ENCODE measurements at regions not wholly inside any gene's neighbourhood (a gene's known extent, or its start where the extent isn't known, plus 50 kb on each side); places are given as distances from the start of the nearest gene placed in this dataset.
A peak's percentile ranks its signal among the peaks of the same experiment; 100 is the strongest.

DNA sequence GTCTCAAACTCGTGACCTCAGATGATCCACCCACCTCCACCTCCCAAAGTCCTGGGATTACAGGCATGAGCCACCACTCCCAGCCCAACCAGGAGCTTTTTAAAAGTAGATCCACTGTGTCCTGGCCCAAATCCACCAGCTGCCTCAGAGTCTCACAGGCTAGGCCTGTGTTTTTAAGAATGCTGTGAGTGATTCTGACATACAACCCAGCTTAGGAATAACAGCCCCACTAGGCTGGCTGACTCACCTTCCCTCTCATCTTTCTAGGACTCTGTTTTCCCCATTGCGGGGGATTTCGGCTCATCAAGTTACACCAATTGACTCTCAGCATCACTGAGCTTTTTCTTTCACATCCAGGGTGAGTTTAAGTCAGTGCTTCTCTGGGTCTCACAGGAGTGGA, 207.6 kb downstream of the SKIDA1 start:
- Histone ChIP-seq H3K4me3 (ENCODE audit: low read depth, low read length) (no peak overlapping the region), H3K36me3 (ENCODE audit: control insufficient read depth, insufficient read depth, low read length) (no peaks in the 10 kb centered on the region), H3K27me3 (ENCODE audit: control insufficient read depth, insufficient read depth, low read length) (no peaks in the 10 kb centered on the region)
- DNase-seq (ENCODE audit: low read depth) = peak; percentile 45
- TF ChIP-seq, protein P1, sequence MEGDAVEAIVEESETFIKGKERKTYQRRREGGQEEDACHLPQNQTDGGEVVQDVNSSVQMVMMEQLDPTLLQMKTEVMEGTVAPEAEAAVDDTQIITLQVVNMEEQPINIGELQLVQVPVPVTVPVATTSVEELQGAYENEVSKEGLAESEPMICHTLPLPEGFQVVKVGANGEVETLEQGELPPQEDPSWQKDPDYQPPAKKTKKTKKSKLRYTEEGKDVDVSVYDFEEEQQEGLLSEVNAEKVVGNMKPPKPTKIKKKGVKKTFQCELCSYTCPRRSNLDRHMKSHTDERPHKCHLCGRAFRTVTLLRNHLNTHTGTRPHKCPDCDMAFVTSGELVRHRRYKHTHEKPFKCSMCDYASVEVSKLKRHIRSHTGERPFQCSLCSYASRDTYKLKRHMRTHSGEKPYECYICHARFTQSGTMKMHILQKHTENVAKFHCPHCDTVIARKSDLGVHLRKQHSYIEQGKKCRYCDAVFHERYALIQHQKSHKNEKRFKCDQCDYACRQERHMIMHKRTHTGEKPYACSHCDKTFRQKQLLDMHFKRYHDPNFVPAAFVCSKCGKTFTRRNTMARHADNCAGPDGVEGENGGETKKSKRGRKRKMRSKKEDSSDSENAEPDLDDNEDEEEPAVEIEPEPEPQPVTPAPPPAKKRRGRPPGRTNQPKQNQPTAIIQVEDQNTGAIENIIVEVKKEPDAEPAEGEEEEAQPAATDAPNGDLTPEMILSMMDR (IDR thresholded peaks at IDR 0.05; ENCODE audit: insufficient read depth, low read length, severe bottlenecking) = no peak
- no peak for FAIRE-seq

DNA sequence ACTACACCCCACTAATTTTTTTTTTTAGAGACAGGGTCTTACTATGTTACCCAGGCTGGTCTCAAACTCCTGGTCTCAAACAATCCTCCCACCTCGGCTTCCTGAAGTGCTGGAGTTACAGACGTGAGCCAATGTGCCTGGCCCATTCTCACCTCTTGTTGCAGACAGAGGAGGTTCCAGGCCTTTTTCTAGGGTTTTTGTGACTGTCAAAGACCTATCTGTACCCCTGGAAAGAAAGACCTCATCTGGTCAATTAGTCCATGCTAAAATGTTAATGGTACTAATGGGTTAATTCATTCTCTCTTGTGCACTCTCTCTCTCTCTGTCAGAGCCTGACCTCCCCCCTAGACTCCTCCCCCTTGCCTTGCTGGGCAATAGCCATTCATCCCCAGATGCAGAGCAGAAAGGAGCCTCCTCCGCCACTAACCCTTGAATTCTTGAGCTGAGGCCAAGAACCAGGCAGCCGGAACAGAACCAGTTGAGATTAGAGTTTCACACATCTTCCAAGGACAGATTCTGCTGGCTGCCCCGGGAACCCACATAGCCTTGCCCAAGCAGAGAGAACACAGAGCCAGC, 209.7 kb downstream of the SKIDA1 start:
- Histone ChIP-seq H3K4me3 (ENCODE audit: low read depth, low read length) (no peak overlapping the region), H3K27me3 (ENCODE audit: control insufficient read depth, insufficient read depth, low read length) (no peaks in the 10 kb centered on the region), H3K36me3 (ENCODE audit: control insufficient read depth, insufficient read depth, low read length) (no peaks in the 10 kb centered on the region)
- FAIRE-seq (no peak), DNase-seq (ENCODE audit: low read depth) (peak; percentile 38)
- TF ChIP-seq, protein P1 (IDR thresholded peaks at IDR 0.05; ENCODE audit: insufficient read depth, low read length, severe bottlenecking) = no peak

DNA sequence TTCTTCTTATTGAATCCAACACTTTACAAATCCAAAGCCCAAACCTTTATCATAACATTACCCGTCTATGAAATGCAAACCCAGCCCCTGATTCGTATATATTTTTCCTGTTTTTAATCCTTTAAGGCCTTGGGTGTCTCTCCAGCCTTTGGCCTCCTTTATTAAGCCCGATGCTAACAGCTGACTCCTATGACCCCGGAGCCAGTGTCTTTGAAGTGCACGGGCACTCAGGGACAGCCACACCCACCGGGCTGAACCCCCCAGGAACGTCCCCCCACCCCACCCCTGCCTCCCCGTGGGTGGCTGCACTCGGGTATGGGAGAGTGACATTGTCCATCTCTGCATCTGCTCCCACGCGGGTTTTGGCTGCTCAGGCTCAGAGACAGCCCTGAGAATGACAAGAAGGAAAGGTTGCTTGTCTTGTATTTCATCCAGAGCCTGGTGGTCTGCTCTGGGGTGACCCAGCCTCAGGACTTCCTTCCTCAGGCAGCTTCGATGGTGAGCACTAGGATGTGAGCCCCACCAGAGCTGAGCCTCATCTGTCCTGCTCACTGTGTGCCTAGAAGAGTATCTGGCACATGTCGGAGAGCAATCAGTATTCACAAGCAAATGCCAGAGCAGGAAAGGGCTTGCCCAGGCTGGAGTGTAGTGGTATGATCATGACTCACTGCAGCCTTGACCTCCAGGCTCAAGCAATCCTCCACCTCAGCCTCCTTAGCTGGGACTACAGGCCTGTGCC, 210.4 kb downstream of the SKIDA1 start:
- TF ChIP-seq, protein P1 (IDR thresholded peaks at IDR 0.05; ENCODE audit: insufficient read depth, low read length, severe bottlenecking) = no peak
- H3K36me3 ChIP-seq (ENCODE audit: control insufficient read depth, insufficient read depth, low read length) = no peaks in the 10 kb centered on the region
- DNase-seq (ENCODE audit: low read depth) (peak; percentile 94), FAIRE-seq (peak; percentile 64)
- no peaks in the 10 kb centered on the region for H3K27me3 ChIP-seq (ENCODE audit: control insufficient read depth, insufficient read depth, low read length)
- H3K4me3 ChIP-seq (ENCODE audit: low read depth, low read length) = no peak overlapping the region

DNA sequence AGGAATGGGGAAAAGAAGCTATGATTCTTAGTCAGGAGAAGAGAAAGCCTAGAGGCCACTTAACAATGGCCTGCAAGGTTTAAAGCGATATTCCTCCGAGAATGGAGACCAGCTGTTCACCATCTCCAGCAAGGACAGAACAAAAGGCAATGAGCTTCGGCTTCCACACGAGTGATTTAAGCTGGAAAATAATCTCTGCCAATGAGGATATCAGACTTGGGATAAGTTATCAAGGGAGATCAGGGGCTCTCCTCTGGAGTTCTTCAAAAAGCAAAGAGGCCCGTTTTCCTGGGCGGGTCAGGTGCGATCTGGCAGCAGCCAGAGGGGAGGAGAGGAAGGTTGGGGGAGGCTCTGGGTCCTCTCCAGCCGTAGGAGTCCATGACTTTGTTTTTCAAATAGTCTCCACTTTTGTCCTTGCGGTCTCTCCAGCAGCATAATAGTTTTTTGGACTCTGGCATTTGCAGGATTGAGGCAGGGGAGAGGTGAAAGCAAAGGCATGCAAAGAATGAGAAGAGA, 211.3 kb downstream of the SKIDA1 start:
- TF ChIP-seq, protein P1 (IDR thresholded peaks at IDR 0.05; ENCODE audit: insufficient read depth, low read length, severe bottlenecking) = no peak
- DNase-seq (ENCODE audit: low read depth) (no peak), FAIRE-seq (no peak)
- Histone ChIP-seq H3K27me3 (ENCODE audit: control insufficient read depth, insufficient read depth, low read length) (no peaks in the 10 kb centered on the region), H3K4me3 (ENCODE audit: low read depth, low read length) (no peak overlapping the region), H3K36me3 (ENCODE audit: control insufficient read depth, insufficient read depth, low read length) (no peaks in the 10 kb centered on the region)

DNA sequence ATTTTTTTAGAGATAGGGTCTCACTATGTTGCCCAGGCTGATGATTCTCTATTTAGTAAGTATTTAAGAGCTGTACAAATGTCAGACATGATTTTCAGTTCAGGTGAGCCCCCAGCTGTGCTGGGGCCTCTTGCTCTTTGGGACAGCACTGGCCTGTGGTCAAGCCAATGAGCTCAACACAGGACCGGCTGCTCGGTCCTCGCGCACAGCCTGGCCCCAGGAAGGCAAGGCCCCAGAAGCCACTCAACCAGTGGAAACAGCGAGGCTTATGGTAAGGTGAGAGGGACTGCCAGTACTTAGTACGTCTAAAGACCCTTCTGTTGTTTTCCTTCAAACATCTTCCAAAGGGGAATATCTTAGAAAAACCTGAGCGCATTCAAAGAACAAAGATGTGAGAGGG, 211.8 kb downstream of the SKIDA1 start:
- Histone ChIP-seq H3K36me3 (ENCODE audit: control insufficient read depth, insufficient read depth, low read length) (no peaks in the 10 kb centered on the region), H3K27me3 (ENCODE audit: control insufficient read depth, insufficient read depth, low read length) (no peaks in the 10 kb centered on the region), H3K4me3 (ENCODE audit: low read depth, low read length) (no peak overlapping the region)
- TF ChIP-seq, protein P1 (IDR thresholded peaks at IDR 0.05; ENCODE audit: insufficient read depth, low read length, severe bottlenecking) = no peak
- FAIRE-seq = no peak
- DNase-seq (ENCODE audit: low read depth) = no peak

Data from bronchial epithelial cell (primary cell).